HG03159 (cell line): ENCODE measurements at regions not wholly inside any gene's neighbourhood (a gene's known extent, or its start where the extent isn't known, plus 50 kb on each side); places are given as distances from the start of the nearest gene placed in this dataset.
"Not testable (repeated sequence)": the region's sequence is repeated elsewhere in the genome, so short reads cannot be mapped to it uniquely, and the experiment has no call there.

ENCODE experiments used
- ATAC-seq: cut with Tn5 transposase; IDR thresholded peaks from one replicate; pipeline ENCODE4 v1.9.1; 2021; ENCODE audit warnings: mild to moderate bottlenecking, moderate library complexity; ENCODE audit not compliant: unreplicated experiment

DNA sequence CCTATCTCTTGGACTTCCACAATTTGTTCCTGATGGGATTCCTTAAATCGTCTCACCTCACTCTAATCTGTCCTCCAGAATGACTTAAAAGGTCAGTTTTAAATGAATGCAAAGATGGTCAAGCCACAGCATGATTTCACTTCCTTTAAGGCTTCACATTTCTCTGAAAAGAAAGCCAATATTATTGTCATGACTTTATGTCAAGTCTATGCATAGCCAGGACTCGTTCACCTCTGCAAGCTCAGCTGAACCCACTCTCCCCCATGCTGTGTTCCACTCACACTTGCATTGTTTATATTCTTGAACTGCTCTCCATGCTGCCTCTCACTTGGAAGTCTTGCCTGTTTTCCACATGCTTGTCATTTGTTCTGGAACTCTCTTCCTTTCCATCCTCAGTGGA, 298.4 kb upstream of the MMADHC start:
- ATAC-seq, result no peak

DNA sequence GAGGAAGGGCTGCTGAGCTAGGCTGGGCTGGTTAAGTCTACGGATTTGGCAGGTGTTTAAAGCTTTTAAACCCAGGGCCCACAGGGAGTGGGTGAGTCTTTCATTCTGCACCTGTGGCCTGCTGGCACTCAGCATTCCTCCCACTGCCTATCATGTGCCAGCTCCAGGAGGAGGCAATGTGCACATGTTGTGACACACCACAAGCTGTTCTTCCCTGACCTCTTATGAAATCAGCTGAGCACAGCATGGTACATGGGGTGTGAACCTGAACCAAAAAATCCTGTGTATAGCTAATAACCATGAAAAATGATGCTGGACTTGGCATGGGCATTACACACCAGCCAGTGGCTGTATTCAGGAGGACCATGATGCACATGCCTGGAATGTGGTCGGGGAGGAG, 297.9 kb upstream of the MMADHC start:
- no peak for ATAC-seq

DNA sequence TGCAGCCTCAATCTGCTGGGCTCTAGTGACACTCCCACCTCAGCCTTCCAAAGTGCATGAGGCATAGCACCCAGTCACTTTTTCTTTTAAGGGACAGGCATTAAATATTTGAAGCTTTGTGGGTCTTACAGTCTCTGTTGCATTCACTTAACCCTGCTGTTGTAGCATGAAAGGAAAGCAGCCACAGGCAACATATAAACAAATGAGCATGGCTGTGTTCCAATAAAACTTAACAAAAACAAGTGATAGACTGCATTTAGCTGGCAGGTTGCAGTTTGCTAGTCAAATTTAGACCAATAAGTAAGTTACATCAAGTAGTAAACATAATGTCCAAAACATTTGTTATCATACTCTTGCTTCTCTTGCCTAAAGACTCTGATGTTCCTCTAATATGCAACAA, 297.3 kb upstream of the MMADHC start:
- no peak for ATAC-seq

DNA sequence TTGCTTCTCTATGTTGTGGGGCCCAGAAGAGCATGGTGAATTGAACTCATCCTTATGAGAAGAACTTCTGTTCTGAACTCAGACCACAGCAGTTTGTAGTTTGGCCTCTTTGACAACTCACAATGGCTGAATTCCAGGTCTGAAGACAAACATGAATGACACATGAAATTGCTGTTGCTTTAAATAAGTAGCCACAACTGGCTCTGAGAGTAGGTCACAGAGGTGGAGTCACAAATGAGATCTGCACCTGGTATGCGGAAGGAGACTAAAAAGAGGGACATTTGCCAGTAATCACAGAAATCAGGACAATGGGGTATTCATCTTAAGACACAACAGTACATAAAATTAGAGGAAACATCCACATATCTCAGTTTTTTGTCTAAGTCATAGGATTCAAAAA, 290.3 kb upstream of the MMADHC start:
- no peak for ATAC-seq

DNA sequence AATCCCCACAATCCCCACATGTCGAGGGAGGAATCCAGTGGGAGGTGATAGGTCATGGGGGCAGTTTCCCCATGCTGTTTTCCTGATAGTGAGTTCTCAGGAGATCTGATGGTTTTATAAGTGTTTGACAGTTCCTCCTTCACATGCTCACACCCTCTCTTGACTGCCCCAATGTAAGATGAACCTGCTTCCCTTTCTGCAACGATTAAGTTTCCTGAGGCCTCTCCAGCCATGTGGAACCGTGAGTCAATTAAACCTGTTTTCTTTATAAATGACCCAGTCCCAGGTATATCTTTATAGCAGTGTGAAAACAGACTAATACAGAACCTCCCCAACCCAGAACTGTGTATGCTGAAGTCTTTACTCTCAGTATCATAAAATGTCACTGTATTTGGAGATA, 289.5 kb upstream of the MMADHC start:
- ATAC-seq, result no peak

DNA sequence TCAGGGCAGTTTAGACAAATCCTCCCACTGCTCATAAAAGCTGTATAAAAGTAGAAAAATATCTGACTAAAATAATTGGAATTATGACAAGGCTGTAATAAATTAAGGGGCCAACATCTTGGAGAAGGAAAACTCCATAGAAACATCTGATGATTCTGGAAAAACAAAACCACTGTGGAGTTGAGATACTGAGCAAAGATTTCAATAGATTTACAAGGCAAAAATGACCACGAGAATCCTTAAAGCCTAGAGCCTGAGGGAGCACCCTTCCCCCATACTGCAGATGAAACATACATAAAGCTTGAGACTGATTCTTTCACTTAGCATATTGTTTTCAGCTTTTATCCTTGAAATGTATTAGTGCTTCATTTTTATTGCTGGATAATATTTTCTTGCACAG, 286.4 kb upstream of the MMADHC start:
- no peak for ATAC-seq

DNA sequence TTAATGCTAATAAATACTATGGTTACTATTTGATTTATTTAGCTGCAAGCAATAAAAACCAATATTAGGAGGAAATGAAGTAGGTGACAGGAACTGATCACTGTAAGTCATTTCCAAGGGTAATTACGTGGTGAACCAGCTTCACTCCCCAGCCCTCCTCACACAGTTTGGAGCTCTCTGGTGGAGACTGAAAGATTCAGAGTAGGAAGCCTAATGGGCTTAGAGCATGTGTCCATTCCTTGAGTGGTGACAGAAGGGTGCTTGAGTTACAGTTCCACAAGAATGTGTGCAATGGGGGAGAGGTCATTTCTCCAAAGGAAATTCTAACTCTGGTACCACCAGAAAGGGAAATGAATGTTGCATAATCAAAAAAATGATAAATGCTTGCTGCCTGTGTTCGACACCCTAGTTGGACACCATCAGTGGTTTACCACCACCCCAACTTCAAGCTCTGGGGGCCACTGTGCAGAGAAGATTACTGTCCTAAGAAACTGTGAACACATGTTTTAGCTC, 285.1 kb upstream of the MMADHC start:
- ATAC-seq, result no peak

DNA sequence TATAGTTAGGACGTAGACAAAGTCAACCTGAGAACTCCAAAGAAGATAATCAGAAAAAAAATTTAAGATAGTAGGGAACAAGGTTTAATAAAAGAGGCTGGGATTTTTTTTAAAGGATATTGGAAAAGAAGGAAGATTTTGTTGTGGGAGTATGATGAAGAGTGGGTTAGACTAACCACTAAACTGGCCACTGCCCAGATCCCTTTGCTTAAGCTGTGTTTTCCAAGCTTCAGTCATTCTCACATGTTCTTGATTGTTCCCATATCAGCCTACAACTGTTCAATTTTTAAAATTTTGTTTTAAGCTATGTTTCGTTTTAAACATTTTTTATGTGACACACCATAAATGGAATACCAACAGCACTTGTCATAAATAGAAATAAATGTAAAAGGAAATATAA, 284.5 kb upstream of the MMADHC start:
- no peak for ATAC-seq

DNA sequence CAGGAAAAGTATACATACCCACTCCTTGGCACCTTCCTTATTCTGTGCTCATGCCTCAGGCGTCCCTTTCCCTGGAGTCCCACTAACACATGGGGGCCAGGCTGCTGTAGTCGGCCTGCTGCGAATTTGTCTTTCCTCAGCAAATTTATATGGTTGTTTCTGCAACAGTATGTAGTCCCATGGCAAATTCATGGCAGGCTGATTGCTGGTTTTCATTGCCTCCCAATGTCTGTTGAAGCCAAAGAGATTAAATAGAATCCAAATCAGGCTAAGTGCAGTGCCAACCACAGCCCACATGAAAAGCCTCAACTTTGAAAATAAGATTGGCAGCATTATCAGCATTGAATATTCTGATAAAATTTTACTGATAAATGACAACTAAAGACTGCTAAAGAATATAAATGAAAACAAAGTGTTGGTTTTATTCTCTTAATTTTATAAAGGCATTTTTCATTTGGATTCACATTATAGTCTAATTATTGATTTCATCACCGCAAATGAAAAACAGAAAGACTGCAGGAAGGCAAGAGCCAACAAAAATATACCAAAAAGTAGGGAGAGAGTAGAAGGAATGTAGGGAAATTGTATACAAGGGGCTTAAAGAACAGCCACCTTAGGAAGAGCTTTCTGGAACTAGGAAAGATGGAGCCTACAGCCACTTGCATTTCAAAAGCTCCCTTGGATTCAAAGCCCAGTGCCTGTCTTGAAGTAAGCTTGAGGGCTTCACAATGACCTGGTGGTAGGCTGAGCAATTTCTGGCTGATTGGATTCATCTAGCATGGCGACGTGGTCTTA, 283.7 kb upstream of the MMADHC start:
- ATAC-seq, result no peak

DNA sequence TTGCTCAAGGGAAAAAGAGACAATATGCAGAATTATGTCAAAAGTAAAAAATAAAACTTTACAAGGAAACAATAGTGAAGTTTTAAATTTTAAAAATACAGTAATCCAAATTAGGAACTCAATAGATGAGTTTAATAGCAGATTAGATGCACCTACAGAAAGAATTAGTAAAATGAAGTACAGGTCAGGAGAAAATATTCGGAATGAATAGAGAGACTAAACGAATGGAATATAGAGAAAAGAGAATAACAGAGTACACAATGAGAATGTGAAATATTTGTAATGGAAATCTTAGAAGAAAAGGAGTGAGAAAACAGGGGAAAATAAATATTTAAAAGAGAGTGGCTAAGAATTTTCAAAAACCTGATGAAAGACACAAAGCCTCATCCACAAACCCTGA, 275.7 kb upstream of the MMADHC start:
- no peak for ATAC-seq

DNA sequence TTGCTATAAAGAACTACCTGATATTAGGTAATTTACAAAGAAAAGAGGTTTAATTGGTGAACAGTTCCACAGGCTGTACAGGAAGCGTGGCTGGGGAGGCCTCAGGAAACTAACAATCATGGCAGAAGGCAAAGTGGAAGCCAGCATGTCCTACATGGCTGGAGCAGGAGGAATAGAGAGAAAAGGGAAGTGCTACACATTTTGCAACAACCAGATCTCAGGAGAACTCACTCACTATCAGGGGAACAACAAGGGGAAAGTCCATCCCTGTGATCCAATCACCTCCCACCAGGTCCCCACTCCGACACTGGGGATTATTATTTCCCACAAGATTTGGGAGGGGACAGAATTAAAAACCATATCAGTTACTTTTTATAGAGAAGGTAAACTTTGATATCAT, 273.5 kb upstream of the MMADHC start:
- ATAC-seq, result no peak

DNA sequence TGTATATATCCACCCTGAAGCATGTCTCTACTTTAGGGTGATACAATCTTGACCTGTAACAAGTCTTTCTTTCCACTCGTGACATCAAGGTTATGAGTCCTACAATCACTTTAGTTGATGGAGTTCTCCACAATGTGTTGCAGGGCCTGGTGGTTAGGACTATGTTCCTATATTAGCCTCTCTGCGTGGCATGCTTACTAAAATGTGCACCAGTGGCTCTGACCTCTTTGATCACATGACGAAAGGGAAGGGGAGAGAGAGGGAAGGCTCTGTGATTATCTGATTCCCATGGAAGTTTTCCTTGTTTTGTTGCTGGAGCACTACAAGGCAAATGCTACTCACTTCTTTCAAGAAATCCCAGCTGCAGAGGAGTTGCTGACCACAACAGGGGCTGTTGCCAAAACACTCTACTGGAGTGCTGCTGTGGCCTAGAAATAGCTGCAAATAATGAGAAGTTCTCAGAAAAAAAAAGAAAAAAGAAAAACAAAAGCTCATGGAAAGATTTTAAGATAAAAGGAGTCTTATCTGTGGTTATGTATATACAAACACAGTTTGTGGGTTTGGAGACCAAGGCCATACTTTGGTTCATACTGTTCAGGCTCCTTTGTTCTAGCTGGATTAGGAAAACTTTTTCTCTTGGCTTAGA, 272.8 kb upstream of the MMADHC start:
- no peak for ATAC-seq

DNA sequence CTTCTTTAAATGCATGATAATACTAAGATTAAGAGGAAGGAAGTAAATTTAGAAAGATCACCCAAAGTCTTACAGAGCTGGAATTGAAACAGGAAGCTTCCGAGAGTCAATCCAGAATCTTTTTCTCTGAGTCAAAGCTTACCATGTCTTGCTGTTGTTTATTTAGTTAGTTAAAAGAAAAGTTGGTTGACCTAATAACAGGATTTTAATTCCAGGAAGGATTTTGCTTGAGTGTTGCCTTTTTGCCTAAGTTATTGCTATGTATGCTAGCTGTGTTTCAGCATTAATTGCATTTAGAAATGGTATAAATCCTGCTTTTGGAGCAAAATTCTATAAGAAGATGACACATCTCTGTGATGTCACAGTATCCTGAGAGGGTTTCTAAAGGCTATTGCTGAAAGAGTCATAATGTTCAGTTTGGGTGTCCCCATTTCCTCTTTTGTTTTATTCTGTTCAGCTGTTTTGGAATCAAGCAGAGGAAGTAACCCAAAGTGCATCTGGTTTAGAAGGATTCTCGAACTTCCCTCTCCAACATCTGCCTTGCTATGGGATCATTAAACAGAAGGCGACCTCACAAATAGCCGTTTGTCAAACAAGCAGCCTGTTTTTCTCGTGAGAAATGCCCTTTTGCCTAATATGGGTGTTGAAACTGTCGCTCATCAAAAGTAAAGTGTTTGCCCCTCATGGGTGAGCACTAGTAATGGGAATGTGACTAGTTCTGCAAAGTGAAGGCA, 271.5 kb upstream of the MMADHC start:
- ATAC-seq, result no peak

DNA sequence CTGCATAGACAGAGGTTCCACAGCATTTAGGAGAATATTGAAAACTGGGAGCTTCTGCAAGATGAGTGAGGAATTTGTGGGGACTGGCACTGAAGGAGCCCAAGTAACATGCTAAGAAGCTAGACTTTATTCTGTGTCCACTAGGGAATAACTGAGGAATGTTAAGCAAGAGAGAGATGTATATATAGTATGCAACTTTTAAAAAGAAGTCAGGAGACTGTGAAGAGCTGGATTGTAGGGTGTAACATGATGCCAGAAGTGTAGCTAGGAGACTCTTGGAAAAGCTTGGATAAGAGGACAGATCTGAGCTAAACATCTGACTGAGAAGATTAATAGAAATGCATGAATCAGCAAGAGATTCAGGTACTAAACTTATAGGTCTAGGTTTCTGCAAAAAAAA, 270.6 kb upstream of the MMADHC start:
- no peak for ATAC-seq

DNA sequence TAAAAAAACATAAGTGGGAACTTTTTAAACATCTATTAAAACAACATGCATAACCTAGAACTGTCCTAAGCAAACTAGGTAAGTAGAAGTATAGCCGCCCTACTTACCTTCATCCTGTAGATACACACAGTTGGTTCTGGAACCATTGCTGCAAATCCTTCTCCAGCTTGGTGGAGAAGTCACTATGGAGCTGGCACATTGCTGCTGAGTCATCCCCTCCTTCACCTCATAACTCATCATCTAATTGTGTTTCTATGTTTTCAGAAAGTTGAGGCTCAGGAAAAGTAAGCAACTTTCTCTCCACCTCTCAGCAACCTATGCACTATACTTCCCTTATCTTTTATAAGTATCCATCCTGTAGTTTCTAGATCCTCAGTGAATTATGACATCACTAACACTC, 269.8 kb upstream of the MMADHC start:
- no peak for ATAC-seq

DNA sequence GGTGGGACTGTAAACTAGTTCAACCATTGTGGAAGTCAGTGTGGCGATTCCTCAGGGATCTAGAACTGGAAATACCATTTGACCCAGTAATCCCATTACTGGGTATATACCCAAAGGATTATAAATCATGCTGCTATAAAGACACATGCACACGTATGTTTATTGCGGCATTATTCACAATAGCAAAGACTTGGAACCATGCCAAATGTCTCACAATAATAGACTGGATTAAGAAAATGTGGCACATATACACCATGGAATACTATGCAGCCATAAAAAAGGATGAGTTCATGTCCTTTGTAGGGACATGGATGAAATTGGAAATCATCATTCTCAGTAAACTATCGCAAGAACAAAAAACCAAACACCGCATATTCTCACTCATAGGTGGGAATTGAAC, 268.3 kb upstream of the MMADHC start:
- not testable (repeated sequence) for ATAC-seq

DNA sequence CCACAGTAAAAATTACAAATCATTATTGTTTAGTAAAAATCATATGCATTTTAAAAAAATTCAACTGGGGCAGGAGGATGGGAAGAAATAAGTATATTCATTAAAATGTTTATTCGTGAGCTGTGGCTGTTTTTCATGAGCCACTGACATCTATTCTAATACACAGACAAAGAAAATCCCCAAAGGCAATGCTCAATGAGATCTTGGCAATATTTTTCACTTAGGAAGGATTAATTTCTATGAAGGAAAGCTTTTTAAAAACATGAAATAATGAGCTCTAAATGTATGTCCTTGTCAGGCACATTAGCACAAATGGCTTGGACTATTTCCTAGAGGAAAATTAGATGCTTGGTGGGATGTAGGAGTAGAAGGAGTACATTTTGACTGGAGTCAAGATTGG, 262.0 kb upstream of the MMADHC start:
- no peak for ATAC-seq

DNA sequence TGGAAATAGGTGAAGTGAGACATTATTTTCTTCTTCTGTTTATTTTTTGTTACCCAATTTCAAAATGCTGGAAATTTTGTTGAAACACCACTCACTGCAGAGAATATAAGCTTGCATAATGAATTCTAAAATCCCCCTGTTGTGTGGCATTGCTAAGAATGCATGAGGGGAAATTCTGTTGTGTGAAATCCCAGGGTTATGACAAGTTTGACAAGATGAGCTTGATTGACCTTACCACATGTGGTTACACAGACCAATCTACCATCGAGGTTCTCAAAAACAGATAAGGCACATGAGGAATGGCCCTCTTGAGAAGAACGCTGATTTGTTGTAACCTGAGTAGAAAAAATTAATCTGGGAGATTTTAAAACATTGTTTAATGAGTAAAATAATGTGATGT, 261.6 kb upstream of the MMADHC start:
- ATAC-seq, result no peak

DNA sequence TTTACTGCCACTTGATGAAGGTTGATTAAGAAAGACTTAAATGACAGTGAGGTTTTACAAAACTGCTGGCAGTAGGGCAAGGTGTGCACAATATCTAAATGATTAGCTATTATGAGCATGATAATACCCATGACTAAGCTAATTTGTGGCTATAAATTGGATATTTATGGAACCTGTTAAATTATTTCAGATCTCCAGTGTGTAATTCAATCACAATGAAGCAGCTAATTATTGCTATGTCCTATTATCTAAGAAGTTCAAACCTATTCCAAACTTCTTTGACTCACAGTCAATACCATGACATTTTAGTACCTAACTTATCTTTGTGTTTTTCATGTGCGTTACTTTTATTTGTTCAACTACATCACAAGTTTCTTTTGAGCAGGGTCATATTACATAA, 253.8 kb upstream of the MMADHC start:
- ATAC-seq, result no peak

DNA sequence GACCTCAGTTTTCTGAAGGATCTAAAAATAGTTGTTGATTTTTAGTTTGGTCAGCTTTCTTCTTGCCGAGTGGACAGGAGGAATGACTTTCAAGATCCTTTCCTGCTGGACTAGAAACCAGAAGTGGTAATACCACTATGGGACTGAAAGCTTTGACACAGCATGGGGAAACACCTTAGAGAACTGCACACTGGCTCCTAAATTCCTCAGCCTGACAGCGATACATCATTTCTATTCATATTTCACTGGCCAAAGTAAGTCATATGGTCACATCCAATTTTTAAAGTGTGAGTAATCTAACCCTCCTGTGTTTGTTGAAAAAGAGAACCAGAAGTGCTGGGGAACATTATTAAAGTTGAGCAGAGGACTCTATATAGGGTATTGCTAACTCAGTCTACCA, 244.7 kb upstream of the MMADHC start:
- ATAC-seq, result no peak

DNA sequence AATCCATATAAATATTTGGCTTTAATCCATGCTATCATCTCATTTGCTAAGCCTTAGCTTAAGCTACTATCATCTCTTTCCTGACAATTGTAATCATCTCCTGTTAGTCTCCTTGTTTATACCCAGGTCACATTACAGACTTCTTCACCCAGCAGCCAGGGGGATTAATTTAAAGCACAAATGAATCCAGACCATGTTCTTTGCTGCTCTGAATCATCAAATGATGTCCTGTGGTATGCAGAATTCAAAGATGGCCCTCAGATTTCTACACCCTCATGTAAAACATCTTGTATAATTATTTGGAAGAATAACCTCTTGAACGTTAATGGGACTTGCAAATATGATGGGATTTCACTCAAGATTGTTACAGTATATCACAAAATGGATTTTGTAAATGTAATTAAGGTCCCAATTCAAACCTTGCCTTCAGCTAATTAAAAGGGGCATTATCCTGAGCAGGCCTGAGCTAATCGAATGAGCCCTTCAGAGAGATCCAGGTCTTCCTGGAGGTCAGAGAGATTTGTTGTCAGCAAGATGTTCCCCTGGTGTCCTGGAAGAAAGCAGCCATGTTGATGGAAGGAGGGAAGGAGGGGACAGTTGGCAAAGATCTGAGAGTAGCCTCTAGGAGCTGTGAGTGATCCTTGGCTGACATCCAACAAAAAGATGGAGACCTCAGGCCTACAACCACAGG, 241.1 kb upstream of the MMADHC start:
- no peak for ATAC-seq
